SU-DHL-6 (cell line): ENCODE measurements at regions not wholly inside any gene's neighbourhood (a gene's known extent, or its start where the extent isn't known, plus 50 kb on each side); places are given as distances from the start of the nearest gene placed in this dataset.

Experiments used
- H2AFZ ChIP-seq: fragments of 200-600 bp; sonication (generic); 2 replicates; pipeline ENCODE4 v1.6.1; 2014; ENCODE audit warnings: low read depth, mild to moderate bottlenecking, moderate library complexity, mixed read lengths, antibody characterized with exemption, low read length; ENCODE audit not compliant: severe bottlenecking
- H3F3A ChIP-seq: fragments of 200-600 bp; shearing (Covaris generic); 2 replicates; pipeline ENCODE4 v1.6.0; 2016; ENCODE audit warnings: antibody characterized with exemption, mild to moderate bottlenecking; ENCODE audit not compliant: insufficient read depth
- H3K27ac ChIP-seq: fragments of 200-600 bp; sonication (generic); 2 replicates; pipeline ENCODE4 v1.5.1; 2016; ENCODE audit warnings: low read depth, mild to moderate bottlenecking, low read length, moderate library complexity, mixed read lengths
- H3K27me3 ChIP-seq: fragments of 200-600 bp; sonication (generic), shearing (Covaris generic); 2 replicates; pipeline ENCODE4 v1.6.0; 2014; ENCODE audit warnings: mild to moderate bottlenecking, low read length
- H3K36me3 ChIP-seq: fragments of 200-600 bp; sonication (generic); 2 replicates; pipeline ENCODE4 v1.6.1; 2014; ENCODE audit warnings: mild to moderate bottlenecking, low read length, mixed read lengths
- H3K4me2 ChIP-seq: fragments of 300-600, 200-600 bp; shearing (Covaris generic), sonication (generic); 2 replicates; pipeline ENCODE4 v1.6.0; 2014; ENCODE audit warnings: low read length, low read depth, mild to moderate bottlenecking; ENCODE audit not compliant: poor library complexity, severe bottlenecking
- H3K4me3 ChIP-seq: fragments of 200-600 bp; sonication (generic); 2 replicates; pipeline ENCODE4 v1.5.1; 2014; ENCODE audit warnings: antibody characterized with exemption, low read length, mild to moderate bottlenecking, mixed read lengths; ENCODE audit not compliant: insufficient read depth, poor library complexity, severe bottlenecking
- H3K79me2 ChIP-seq: fragments of 200-600 bp; sonication (generic); 2 replicates; pipeline ENCODE4 v1.6.1; 2014; ENCODE audit warnings: mild to moderate bottlenecking, low read length, moderate library complexity; ENCODE audit not compliant: insufficient read depth
- H3K9ac ChIP-seq: fragments of 200-600 bp; sonication (generic); 2 replicates; pipeline ENCODE4 v1.7.0; 2014; ENCODE audit warnings: mild to moderate bottlenecking, low read length
- H3K9me2 ChIP-seq: fragments of 200-600 bp; sonication (generic); replicated peaks from 2 replicates; pipeline ENCODE4 v1.6.1; 2014; ENCODE audit warnings: low read length; ENCODE audit not compliant: insufficient read depth
- H3K9me3 ChIP-seq: fragments of 200-600 bp; sonication (generic); 2 replicates; pipeline ENCODE4 v1.6.1; 2014; ENCODE audit warnings: low read length, mixed read lengths; ENCODE audit not compliant: insufficient read depth
- H4K20me1 ChIP-seq: fragments of 200-600 bp; sonication (generic); 2 replicates; pipeline ENCODE4 v1.6.1; 2014; ENCODE audit warnings: low read depth, mild to moderate bottlenecking, antibody characterized with exemption, low read length, moderate library complexity, mixed read lengths
- EZH2phosphoT487 ChIP-seq: fragments of 200-600 bp; sonication (generic), shearing (Covaris generic); conservative IDR thresholded peaks from 2 replicates; pipeline ENCODE4 v1.6.1; 2018; ENCODE audit warnings: mild to moderate bottlenecking, antibody characterized with exemption, low read length, moderate library complexity, mixed read lengths
- TF ChIP-seq, protein P1 (sequence below): fragments of 200-600 bp; sonication (generic); IDR thresholded peaks from one replicate; pipeline ENCODE4 v1.5.1; 2017; ENCODE audit warnings: antibody characterized with exemption, mild to moderate bottlenecking, low read length, moderate library complexity; ENCODE audit not compliant: insufficient read depth, poor library complexity, severe bottlenecking

DNA sequence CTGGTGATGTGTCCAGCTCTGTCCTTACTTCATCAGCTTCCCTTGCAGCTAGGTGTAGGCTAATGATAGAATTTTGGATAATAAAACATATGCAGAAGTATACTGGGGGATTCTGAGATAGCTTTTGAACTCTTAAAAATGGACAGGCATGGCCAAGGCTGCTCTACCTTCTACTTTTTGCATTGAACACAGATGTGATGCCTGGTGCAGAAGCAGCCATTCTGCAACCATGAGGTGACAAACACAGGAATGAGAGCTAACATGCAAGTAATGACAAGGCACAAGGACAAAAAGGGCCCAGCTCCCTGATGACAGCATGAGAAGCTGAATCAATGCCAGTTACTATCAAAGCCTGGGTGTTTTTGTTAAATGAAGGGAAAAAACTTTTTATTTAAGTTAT is 686.5 kb upstream of the AUTS2 start:
- H3K4me2 ChIP-seq: no peak overlapping the region
- TF ChIP-seq, protein P1, sequence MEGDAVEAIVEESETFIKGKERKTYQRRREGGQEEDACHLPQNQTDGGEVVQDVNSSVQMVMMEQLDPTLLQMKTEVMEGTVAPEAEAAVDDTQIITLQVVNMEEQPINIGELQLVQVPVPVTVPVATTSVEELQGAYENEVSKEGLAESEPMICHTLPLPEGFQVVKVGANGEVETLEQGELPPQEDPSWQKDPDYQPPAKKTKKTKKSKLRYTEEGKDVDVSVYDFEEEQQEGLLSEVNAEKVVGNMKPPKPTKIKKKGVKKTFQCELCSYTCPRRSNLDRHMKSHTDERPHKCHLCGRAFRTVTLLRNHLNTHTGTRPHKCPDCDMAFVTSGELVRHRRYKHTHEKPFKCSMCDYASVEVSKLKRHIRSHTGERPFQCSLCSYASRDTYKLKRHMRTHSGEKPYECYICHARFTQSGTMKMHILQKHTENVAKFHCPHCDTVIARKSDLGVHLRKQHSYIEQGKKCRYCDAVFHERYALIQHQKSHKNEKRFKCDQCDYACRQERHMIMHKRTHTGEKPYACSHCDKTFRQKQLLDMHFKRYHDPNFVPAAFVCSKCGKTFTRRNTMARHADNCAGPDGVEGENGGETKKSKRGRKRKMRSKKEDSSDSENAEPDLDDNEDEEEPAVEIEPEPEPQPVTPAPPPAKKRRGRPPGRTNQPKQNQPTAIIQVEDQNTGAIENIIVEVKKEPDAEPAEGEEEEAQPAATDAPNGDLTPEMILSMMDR: no peak
- TF ChIP-seq EZH2phosphoT487: no peak
- H3K27me3 ChIP-seq: no peaks in the 10 kb centered on the region

DNA sequence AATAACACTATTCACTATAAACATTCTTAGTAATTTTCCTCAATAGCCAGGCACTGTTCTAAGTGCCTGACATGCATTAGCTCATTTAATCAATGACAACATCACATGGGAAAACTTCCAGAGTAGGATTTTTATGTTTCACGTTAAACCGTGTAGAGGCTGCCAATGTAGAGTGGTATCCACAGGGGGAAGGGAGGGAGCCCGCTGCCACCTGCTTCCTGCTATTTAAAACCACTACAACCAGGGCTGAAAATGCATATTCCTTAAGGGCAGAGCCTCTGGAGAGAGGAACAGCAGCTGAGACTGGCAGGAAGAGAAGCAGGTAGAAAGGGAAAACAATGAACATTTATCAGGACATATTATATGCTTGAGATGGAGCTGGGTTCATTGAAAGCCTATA is 684.3 kb upstream of the AUTS2 start:
- Histone ChIP-seq H3K79me2 (no peaks in the 10 kb centered on the region), H3K9ac (no peak overlapping the region), H4K20me1 (no peaks in the 10 kb centered on the region), H3K4me3 (no peak overlapping the region), H3K9me2 (no peaks in the 10 kb centered on the region), H3F3A (no peaks in the 10 kb centered on the region), H3K4me2 (no peak overlapping the region), H3K27ac (no peak overlapping the region), H3K9me3 (peaks cover 18% of the 10 kb centered on the region), H2AFZ (no peak overlapping the region), H3K27me3 (no peaks in the 10 kb centered on the region), H3K36me3 (no peaks in the 10 kb centered on the region)
- TF ChIP-seq, protein P1: no peak
- TF ChIP-seq EZH2phosphoT487: no peak

More for the DNA sequence above, 686.5 kb upstream of the AUTS2 start:
- Histone ChIP-seq H3K27ac (no peak overlapping the region), H2AFZ (no peak overlapping the region), H3K9ac (no peak overlapping the region), H3K9me2 (no peaks in the 10 kb centered on the region), H3F3A (no peaks in the 10 kb centered on the region), H3K36me3 (no peaks in the 10 kb centered on the region), H3K9me3 (peaks cover 10% of the 10 kb centered on the region; the same call in 1 of the 2 replicates), H3K79me2 (no peaks in the 10 kb centered on the region), H4K20me1 (no peaks in the 10 kb centered on the region), H3K4me3 (no peak overlapping the region)

DNA sequence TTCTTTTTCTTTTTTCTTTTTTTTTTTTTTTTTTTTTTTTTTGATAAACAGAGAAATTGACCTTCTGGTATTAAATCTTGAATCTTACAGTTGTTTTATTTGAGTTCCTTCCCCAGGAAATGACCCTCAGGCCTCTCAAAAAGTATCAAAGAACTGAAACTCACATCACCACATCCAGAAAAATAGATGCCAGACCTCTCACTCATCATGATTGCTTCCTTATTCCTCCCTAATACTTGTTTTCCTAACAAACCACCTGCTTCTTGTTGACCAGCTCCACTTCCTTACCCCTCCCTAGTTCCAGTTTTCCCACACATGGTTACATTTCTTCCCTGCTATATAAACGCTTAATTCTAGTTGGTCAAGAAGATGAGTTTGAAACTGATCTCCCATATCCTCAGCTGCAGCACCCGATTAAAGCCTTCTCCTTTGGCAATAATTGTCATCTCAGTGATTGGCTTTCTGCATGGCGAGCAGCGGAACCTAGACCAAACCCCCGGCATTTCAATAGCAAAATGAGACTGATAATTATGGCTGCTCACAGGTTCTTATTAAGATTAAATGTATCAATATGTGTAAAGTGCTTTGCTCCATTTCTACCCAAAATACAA is 681.1 kb upstream of the AUTS2 start:
- Histone ChIP-seq H3K79me2 (no peaks in the 10 kb centered on the region), H2AFZ (no peak overlapping the region), H3K4me2 (no peak overlapping the region), H3K9me3 (peaks cover 16% of the 10 kb centered on the region), H3K27ac (no peak overlapping the region), H3K27me3 (no peaks in the 10 kb centered on the region), H3F3A (no peaks in the 10 kb centered on the region), H3K9ac (no peak overlapping the region), H3K9me2 (no peaks in the 10 kb centered on the region), H4K20me1 (no peaks in the 10 kb centered on the region), H3K4me3 (no peak overlapping the region), H3K36me3 (no peaks in the 10 kb centered on the region)
- no peak for TF ChIP-seq EZH2phosphoT487
- TF ChIP-seq, protein P1: no peak
